ENCODE measurements at regions not wholly inside any gene's neighbourhood (a gene's known extent, or its start where the extent isn't known, plus 50 kb on each side); places are given as distances from the start of the nearest gene placed in this dataset.

GRCh38 chr13:71924931-71925330 lies 57.9 kb upstream of the DACH1 start:
- no peak for DNase-seq

DNA sequence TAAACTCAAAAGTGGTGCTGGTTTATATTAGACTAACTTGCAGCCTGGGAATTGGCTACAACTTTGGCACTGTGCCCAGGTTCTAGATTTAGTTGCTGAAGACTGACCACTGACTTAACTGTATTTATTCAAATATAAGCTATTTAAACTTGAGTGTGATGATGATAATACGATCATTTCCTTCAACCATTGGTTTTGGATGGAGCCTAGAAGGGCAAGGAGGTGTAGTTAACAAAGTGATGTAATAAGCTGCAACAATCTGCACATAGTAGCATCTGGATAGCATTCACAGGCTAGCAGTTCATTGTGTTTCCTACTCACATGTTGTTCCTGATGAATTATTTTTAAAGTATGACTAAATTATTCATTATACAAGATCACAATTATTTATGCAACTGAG lies 55.2 kb upstream of the DACH1 start:
- no peak for DNase-seq
